ENCODE measurements at regions not wholly inside any gene's neighbourhood (a gene's known extent, or its start where the extent isn't known, plus 50 kb on each side); places are given as distances from the start of the nearest gene placed in this dataset.

DNA sequence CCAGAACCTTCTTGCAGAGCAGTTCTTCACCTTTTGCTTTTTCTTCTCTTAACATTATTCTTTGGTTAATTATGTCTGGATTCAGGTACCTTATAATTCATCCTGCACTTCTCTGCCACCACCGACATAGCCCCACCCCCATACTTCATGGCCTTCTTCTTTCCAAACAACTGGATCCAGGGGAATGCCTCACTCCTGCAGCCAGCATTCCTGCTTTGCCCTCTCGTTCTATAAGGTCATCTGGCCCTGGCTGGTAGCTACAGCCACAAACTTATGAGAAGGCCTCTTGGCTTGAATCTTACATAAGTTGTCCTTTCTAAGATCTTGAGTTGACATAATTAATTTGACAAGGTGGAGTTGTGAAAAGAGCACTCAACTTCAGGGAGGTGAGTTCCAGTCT lies 84.1 kb upstream of the FRY start (continued):
- no peak for TF ChIP-seq HOXD13 (CRISPR knock-in tag; IDR thresholded peaks at IDR 0.05; ENCODE audit: borderline replicate concordance)
- TF ChIP-seq, protein P1, sequence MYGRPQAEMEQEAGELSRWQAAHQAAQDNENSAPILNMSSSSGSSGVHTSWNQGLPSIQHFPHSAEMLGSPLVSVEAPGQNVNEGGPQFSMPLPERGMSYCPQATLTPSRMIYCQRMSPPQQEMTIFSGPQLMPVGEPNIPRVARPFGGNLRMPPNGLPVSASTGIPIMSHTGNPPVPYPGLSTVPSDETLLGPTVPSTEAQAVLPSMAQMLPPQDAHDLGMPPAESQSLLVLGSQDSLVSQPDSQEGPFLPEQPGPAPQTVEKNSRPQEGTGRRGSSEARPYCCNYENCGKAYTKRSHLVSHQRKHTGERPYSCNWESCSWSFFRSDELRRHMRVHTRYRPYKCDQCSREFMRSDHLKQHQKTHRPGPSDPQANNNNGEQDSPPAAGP (tag by site-specific recombination; IDR thresholded peaks at IDR 0.05) = no peak
- TF ChIP-seq, protein P2, sequence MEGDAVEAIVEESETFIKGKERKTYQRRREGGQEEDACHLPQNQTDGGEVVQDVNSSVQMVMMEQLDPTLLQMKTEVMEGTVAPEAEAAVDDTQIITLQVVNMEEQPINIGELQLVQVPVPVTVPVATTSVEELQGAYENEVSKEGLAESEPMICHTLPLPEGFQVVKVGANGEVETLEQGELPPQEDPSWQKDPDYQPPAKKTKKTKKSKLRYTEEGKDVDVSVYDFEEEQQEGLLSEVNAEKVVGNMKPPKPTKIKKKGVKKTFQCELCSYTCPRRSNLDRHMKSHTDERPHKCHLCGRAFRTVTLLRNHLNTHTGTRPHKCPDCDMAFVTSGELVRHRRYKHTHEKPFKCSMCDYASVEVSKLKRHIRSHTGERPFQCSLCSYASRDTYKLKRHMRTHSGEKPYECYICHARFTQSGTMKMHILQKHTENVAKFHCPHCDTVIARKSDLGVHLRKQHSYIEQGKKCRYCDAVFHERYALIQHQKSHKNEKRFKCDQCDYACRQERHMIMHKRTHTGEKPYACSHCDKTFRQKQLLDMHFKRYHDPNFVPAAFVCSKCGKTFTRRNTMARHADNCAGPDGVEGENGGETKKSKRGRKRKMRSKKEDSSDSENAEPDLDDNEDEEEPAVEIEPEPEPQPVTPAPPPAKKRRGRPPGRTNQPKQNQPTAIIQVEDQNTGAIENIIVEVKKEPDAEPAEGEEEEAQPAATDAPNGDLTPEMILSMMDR (tag by site-specific recombination; IDR thresholded peaks at IDR 0.05) = no peak
- no peak for TF ChIP-seq ZNF311 (tag by site-specific recombination; IDR thresholded peaks at IDR 0.05; ENCODE audit: borderline replicate concordance)
- TF ChIP-seq ZNF792 (tag by site-specific recombination; IDR thresholded peaks at IDR 0.05) = no peak
- TF ChIP-seq ZNF621 (tag by site-specific recombination; IDR thresholded peaks at IDR 0.05) = no peak
- TF ChIP-seq ZNF560 (tag by site-specific recombination; IDR thresholded peaks at IDR 0.05; ENCODE audit: borderline replicate concordance) = no peak
- TF ChIP-seq ZNF596 (tag by site-specific recombination; IDR thresholded peaks at IDR 0.05) = no peak
- TF ChIP-seq, protein P3, sequence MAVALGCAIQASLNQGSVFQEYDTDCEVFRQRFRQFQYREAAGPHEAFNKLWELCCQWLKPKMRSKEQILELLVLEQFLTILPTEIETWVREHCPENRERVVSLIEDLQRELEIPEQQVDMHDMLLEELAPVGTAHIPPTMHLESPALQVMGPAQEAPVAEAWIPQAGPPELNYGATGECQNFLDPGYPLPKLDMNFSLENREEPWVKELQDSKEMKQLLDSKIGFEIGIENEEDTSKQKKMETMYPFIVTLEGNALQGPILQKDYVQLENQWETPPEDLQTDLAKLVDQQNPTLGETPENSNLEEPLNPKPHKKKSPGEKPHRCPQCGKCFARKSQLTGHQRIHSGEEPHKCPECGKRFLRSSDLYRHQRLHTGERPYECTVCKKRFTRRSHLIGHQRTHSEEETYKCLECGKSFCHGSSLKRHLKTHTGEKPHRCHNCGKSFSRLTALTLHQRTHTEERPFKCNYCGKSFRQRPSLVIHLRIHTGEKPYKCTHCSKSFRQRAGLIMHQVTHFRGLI (tag by site-specific recombination; IDR thresholded peaks at IDR 0.05) = no peak

DNA sequence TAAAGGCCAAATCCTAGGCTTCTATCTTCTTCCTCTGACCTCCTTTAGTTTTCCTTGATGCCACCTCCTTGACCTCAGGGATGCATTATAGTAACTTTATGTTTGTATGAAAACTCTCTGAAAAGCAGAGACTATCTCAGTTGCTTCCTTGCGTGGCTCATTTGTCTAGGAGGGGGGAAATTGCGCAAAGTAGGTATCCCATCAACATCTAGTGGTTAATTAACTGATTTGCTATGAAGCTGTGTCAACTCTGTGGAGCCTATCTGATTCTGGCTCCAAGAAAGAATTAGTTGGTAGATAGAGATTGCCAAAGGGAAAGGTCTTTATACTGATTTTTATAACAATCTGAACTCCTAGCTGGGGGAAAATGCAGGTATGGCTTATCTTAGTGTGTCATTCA lies 82.1 kb upstream of the FRY start:
- no peak overlapping the region for H3K27ac ChIP-seq (ENCODE audit: extremely low read depth, low read depth, low read length)
- ChIA-PET POLR2A (no interaction called here), CTCF (no interaction called here)
- H3K4me1 ChIP-seq (ENCODE audit: control insufficient read depth, insufficient read depth, low read length) = peaks cover 7% of the 10 kb centered on the region
- H3K36me3 ChIP-seq (ENCODE audit: control insufficient read depth in 2 of 2, insufficient read depth in 1 of 2, low read length in 2 of 2) = no peaks in the 10 kb centered on the region
- no peaks in the 10 kb centered on the region for H3K9me3 ChIP-seq (ENCODE audit: control insufficient read depth, insufficient read depth, low read depth, low read length)
- TF ChIP-seq MZF1 (tag by site-specific recombination; IDR thresholded peaks at IDR 0.05; ENCODE audit: borderline replicate concordance) (no peak), ZNF248 (tag by site-specific recombination; IDR thresholded peaks at IDR 0.05) (no peak), YY1 (tag by site-specific recombination; IDR thresholded peaks at IDR 0.05) (no peak), ZXDB (tag by site-specific recombination; IDR thresholded peaks at IDR 0.05) (no peak), ZNF16 (tag by site-specific recombination; IDR thresholded peaks at IDR 0.05; ENCODE audit: low read depth) (no peak), ZNF354C (tag by site-specific recombination; IDR thresholded peaks at IDR 0.05; ENCODE audit: borderline replicate concordance, low read depth) (no peak), ZNF707 (tag by site-specific recombination; IDR thresholded peaks at IDR 0.05) (no peak), ZNF404 (tag by site-specific recombination; IDR thresholded peaks at IDR 0.05) (no peak), ZNF114 (tag by site-specific recombination; IDR thresholded peaks at IDR 0.05) (no peak), MEIS1 (CRISPR knock-in tag; IDR thresholded peaks at IDR 0.05; ENCODE audit: borderline replicate concordance) (no peak)
- no peak overlapping the region for H3K4me3 ChIP-seq (ENCODE audit: low read depth, low read length)

DNA sequence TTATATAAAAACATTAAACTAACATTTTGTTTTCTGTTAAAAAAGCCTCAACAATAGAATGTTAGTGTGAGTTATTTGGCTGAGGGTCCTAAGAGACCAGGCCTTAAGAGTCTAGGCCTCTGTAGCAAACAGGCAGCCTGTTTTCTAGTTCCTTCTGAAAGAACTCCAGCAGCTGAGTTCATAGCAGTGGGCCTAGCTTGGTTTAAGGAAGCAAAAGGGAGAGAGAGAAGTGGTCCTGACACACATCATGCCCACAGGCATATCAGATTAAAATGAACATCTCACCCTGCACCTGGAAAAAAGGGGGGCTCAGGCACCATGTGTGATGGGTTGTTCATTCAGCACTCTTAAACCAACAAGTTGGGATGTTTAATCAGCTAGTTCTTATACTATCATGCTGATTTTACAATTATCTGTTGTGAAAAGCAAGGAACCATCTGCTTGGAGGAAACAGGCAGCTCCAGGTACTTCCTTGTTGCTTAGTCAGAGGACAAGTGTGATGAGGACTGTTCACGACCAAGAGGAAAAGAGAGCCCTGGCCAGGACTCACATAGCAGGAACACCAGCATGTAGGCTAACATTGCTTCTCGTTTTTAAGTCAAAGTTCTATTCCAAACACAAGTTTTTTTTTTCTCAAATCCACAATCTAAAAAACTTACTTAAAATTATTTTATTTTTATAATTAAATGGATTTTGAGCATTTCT lies 81.3 kb upstream of the FRY start:
- Histone ChIP-seq H3K4me3 (ENCODE audit: low read depth, low read length) (no peak overlapping the region), H3K36me3 (ENCODE audit: control insufficient read depth in 2 of 2, insufficient read depth in 1 of 2, low read length in 2 of 2) (no peaks in the 10 kb centered on the region), H3K9me3 (ENCODE audit: control insufficient read depth, insufficient read depth, low read depth, low read length) (no peaks in the 10 kb centered on the region), H3K4me1 (ENCODE audit: control insufficient read depth, insufficient read depth, low read length) (peaks cover 4% of the 10 kb centered on the region), H3K27ac (ENCODE audit: extremely low read depth, low read depth, low read length) (no peak overlapping the region)
- ChIA-PET CTCF (interaction anchor here (0.6 kb wide), 1 partner anchor 297 kb away, joined by 3 read pairs; no protein-coding TSS in a partner anchor), POLR2A (no interaction called here)
- TF ChIP-seq ZNF433 (tag by site-specific recombination; IDR thresholded peaks at IDR 0.05; ENCODE audit: low read depth) (no peak), SP7 (tag by site-specific recombination; IDR thresholded peaks at IDR 0.05) (no peak), RBAK (tag by site-specific recombination; IDR thresholded peaks at IDR 0.05) (no peak)
- TF ChIP-seq, protein P4, sequence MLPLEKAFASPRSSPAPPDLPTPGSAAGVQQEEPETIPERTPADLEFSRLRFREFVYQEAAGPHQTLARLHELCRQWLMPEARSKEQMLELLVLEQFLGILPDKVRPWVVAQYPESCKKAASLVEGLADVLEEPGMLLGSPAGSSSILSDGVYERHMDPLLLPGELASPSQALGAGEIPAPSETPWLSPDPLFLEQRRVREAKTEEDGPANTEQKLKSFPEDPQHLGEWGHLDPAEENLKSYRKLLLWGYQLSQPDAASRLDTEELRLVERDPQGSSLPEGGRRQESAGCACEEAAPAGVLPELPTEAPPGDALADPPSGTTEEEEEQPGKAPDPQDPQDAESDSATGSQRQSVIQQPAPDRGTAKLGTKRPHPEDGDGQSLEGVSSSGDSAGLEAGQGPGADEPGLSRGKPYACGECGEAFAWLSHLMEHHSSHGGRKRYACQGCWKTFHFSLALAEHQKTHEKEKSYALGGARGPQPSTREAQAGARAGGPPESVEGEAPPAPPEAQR (tag by site-specific recombination; IDR thresholded peaks at IDR 0.05) = no peak
- TF ChIP-seq, protein P5, sequence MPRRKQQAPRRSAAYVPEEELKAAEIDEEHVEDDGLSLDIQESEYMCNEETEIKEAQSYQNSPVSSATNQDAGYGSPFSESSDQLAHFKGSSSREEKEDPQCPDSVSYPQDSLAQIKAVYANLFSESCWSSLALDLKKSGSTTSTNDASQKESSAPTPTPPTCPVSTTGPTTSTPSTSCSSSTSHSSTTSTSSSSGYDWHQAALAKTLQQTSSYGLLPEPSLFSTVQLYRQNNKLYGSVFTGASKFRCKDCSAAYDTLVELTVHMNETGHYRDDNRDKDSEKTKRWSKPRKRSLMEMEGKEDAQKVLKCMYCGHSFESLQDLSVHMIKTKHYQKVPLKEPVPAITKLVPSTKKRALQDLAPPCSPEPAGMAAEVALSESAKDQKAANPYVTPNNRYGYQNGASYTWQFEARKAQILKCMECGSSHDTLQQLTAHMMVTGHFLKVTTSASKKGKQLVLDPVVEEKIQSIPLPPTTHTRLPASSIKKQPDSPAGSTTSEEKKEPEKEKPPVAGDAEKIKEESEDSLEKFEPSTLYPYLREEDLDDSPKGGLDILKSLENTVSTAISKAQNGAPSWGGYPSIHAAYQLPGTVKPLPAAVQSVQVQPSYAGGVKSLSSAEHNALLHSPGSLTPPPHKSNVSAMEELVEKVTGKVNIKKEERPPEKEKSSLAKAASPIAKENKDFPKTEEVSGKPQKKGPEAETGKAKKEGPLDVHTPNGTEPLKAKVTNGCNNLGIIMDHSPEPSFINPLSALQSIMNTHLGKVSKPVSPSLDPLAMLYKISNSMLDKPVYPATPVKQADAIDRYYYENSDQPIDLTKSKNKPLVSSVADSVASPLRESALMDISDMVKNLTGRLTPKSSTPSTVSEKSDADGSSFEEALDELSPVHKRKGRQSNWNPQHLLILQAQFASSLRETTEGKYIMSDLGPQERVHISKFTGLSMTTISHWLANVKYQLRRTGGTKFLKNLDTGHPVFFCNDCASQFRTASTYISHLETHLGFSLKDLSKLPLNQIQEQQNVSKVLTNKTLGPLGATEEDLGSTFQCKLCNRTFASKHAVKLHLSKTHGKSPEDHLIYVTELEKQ (tag by site-specific recombination; IDR thresholded peaks at IDR 0.05; ENCODE audit: borderline replicate concordance) = no peak
